GM13976 (cell line): ENCODE measurements at regions not wholly inside any gene's neighbourhood (a gene's known extent, or its start where the extent isn't known, plus 50 kb on each side); places are given as distances from the start of the nearest gene placed in this dataset.
A peak's percentile ranks its signal among the peaks of the same experiment; 100 is the strongest.

ENCODE experiments used
- DNase-seq: peaks from one replicate; pipeline ENCODE4 v3.0.0; 2012; ENCODE audit warnings: low spot score
- in situ Hi-C: fragments of 300-500 bp; cut with MboI; formaldehyde crosslinking; loops from one replicate; pipeline ENCODE4 v1.12.0; 2022; ENCODE audit warnings: low sequenced_read_pairs, mixed read lengths, inconsistent platforms; ENCODE audit not compliant: unreplicated experiment
- TF ChIP-seq, protein P1 (sequence below): IDR thresholded peaks from 2 replicates; pipeline ENCODE4 v1.5.1; 2012; ENCODE audit warnings: borderline replicate concordance, mild to moderate bottlenecking; ENCODE audit not compliant: insufficient read depth; ENCODE audit errors: extremely low read depth, missing control alignments, control extremely low read depth

DNA sequence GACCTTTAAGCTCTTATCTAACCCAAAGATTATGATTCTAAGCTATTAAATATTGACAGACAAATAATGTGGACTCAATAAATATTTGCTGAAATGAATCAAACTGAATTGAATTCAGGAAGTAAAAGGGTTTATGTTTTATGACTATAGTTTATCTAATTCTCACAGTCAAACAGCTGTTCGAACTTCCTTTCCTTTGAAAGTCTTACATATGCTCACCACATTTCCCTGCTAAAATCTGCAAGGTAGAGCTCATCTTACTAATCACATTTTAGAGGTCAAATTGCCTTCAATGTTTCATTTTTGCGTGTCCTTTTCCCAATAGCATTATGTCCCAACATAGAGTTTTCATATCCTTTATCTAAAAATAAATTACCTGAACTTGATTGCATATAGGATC is 154.9 kb upstream of the PPP1R3A start:
- no peak for DNase-seq
- in situ Hi-C loops, result no loop called here
- TF ChIP-seq, protein P1, sequence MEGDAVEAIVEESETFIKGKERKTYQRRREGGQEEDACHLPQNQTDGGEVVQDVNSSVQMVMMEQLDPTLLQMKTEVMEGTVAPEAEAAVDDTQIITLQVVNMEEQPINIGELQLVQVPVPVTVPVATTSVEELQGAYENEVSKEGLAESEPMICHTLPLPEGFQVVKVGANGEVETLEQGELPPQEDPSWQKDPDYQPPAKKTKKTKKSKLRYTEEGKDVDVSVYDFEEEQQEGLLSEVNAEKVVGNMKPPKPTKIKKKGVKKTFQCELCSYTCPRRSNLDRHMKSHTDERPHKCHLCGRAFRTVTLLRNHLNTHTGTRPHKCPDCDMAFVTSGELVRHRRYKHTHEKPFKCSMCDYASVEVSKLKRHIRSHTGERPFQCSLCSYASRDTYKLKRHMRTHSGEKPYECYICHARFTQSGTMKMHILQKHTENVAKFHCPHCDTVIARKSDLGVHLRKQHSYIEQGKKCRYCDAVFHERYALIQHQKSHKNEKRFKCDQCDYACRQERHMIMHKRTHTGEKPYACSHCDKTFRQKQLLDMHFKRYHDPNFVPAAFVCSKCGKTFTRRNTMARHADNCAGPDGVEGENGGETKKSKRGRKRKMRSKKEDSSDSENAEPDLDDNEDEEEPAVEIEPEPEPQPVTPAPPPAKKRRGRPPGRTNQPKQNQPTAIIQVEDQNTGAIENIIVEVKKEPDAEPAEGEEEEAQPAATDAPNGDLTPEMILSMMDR, result no peak

DNA sequence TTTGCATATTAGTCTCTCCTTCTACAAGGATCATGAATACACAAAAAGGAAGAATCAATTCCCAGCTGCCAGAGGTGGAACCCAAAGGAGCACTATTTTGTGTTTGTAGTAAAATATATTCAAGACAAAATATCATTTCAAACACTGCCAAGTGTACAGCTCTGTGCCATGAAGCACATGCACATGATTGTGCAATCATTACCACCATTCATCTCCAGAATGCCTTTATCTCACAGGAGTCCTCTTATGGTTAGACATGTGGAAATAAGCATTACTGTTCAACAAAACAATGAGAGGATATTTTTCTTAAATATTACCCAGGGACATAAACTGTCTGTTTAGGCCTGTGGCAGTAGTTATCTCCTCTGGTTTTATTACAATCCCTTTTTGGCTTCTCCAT is 151.4 kb upstream of the PPP1R3A start:
- no peak for DNase-seq
- in situ Hi-C loops, result no loop called here
- TF ChIP-seq, protein P1, result no peak

DNA sequence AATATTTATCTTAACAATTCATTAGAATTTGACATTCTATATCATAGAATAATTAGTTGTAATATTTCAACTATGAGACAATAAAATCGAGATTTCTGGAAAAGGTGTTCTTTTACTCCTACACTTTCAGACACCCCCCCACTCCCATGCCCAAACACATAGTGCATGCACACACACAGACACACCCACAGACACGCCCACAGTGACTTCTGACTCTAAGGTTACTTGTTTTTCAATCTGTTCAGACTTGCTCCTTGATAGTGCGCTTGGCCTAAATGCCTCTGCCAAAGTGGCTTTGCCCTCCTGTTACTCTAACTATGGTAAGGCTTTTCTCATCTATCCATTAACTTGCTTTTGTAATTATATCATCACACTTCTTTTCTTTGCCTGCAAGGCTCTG is 144.0 kb upstream of the PPP1R3A start:
- in situ Hi-C loops, result no loop called here
- TF ChIP-seq, protein P1, result no peak

DNA sequence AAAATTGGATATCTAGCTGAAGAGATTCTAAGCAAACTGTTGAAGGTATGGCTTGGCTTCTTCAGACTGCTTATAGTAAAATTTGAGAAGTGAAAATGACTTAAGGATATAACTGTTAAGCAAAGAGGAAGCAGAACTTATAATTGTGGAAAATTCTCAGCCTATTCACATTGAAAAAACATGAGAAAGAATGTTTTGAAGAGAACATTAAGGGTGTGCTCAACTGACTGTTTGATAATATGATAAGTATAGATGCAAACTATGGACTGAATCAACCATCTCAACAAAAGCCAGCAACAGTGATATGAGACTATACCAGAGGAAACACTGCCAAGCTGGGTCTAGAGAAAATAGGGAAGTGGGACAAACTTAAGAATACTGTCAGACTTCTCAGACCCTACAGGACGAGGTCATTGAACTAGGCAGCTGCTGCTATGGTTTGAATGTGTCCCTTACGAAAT is 133.1 kb upstream of the PPP1R3A start:
- in situ Hi-C loops, result no loop called here
- DNase-seq, result peak; percentile 20
- TF ChIP-seq, protein P1, result no peak

More for the DNA sequence above, 144.0 kb upstream of the PPP1R3A start:
- no peak for DNase-seq

DNA sequence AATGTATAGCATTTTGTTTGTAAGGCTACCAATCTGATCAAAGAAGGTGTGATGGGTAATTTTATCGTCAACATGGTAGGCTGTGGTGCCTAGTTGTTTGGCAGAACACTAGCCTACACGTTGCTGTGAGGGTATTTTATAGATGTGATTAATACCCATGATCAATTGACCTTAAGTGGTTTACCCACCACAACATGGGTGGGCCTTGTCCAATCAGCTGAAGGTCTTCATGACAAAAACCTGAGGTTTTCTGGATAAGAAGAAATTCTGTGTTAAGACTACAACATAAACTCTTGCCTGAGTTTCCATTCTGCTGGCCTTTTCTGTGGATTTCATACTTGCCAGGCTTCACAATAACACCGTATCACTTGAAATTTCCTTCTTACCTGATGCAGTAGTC is 131.8 kb upstream of the PPP1R3A start:
- TF ChIP-seq, protein P1, result no peak
- no peak for DNase-seq
- in situ Hi-C loops, result no loop called here

DNA sequence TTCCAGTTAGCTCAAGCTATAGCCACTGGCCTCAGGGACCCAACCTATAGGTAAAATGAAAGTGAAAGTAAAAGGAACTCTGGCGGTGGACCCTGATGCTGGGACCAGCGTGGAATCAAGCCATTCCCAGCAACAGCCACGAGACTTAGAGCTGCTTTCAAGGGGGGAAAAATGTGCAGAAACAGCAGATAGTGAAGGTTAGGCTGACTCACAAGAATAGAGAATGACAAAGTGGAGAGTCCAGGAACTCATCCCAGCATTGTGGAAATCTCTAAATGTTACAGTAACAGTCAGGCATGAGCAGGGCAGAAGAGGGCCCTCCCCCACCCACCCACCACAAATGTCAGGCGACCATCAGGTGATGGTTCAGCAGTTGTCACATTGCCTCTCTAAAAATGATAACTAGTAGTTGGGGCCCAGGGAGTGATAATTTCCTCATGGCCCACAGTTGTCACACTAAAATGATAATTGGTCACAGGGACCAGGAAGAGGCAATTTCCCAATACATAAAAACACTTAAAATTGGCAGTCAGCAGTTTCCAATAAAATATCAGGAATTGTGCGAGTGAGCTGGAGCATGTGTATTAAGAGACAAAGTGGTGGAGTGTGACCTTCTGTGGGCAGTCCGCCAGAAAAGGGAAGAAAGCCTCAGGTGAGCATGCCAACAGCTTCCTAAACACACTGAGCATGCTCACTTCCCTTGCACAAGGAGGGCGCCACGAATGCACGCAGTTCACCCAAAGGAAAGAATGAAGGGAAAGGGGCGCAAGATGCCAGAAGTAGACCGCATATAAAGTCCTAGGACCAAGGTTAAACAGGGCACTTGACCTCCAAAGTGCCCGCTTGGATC is 129.8 kb upstream of the PPP1R3A start:
- in situ Hi-C loops, result no loop called here
- DNase-seq, result no peak
- TF ChIP-seq, protein P1, result no peak
